NB4 (cell line): ENCODE measurements at regions not wholly inside any gene's neighbourhood (a gene's known extent, or its start where the extent isn't known, plus 50 kb on each side); places are given as distances from the start of the nearest gene placed in this dataset.

ENCODE experiments used
- DNase-seq: peaks from one replicate; pipeline ENCODE4 v3.0.0; 2010; ENCODE audit warnings: low read depth
- H3K4me3 ChIP-seq: one replicate; pipeline ENCODE4 v1.5.1; 2011; ENCODE audit warnings: mild to moderate bottlenecking, low read depth, low read length, moderate library complexity
- CTCF ChIP-seq: IDR thresholded peaks from one replicate; pipeline ENCODE4 v1.5.1; 2012; ENCODE audit warnings: low read depth, low read length
- MAX ChIP-seq: IDR thresholded peaks from 2 replicates; pipeline ENCODE4 v1.6.1; 2011; ENCODE audit warnings: low read depth, low read length
- MYC ChIP-seq: IDR thresholded peaks from 2 replicates; pipeline ENCODE4 v1.6.1; 2011; ENCODE audit warnings: low read depth, low read length
- POLR2A ChIP-seq: IDR thresholded peaks from 2 replicates; pipeline ENCODE4 v1.6.1; 2011; ENCODE audit warnings: mild to moderate bottlenecking; ENCODE audit not compliant: insufficient read length; ENCODE audit errors: extremely low read depth

GRCh38 chr4:27326991-27327390 is 466.4 kb downstream of the STIM2 start:
- TF ChIP-seq POLR2A (no peak), MAX (no peak), CTCF (no peak), MYC (no peak)
- no peak for DNase-seq
- no peak overlapping the region for H3K4me3 ChIP-seq

- DNase-seq, result no peak
- TF ChIP-seq POLR2A (no peak), CTCF (no peak), MYC (no peak), MAX (no peak)
Observed at GRCh38 chr4:27327421-27328181, 467.0 kb downstream of the STIM2 start.

GRCh38 chr4:27338530-27338929 is 477.9 kb downstream of the STIM2 start:
- no peak for DNase-seq
- TF ChIP-seq MYC (no peak), MAX (no peak), POLR2A (no peak)
- H3K4me3 ChIP-seq, result no peak overlapping the region

More at GRCh38 chr4:27327421-27328181, 467.0 kb downstream of the STIM2 start:
- H3K4me3 ChIP-seq, result no peak overlapping the region

- no peak for TF ChIP-seq MAX
- TF ChIP-seq MYC, result no peak
- no peak for TF ChIP-seq CTCF
- no peak for TF ChIP-seq POLR2A
- H3K4me3 ChIP-seq, result no peak overlapping the region
- DNase-seq, result no peak
Observed at GRCh38 chr4:27343411-27343810, 482.8 kb downstream of the STIM2 start.

GRCh38 chr4:27350161-27350560 is 489.5 kb downstream of the STIM2 start:
- no peak for TF ChIP-seq CTCF
- TF ChIP-seq POLR2A, result no peak
- TF ChIP-seq MAX, result no peak
- TF ChIP-seq MYC, result no peak
- DNase-seq, result no peak
- H3K4me3 ChIP-seq, result no peak overlapping the region

GRCh38 chr4:27357283-27357682 is 496.6 kb downstream of the STIM2 start:
- no peak overlapping the region for H3K4me3 ChIP-seq
- TF ChIP-seq POLR2A (no peak), MYC (no peak), CTCF (no peak), MAX (no peak)
- DNase-seq, result no peak
